Posterior vena cava (tissue), 2 donors: ENCODE measurements at regions not wholly inside any gene's neighbourhood (a gene's known extent, or its start where the extent isn't known, plus 50 kb on each side); places are given as distances from the start of the nearest gene placed in this dataset.

Source experiments
- DNase-seq: peaks from one replicate; pipeline ENCODE4 v3.0.0-alpha.2; 2020; ENCODE audit warnings: low spot score
- intact Hi-C, 2 donors: fragments of 100-400 bp; cut with DNase I; formaldehyde crosslinking; loops; one replicate each; pipeline versions ENCODE4 v1.14.1 to v1.14.2; 2022 to 2023
- donor health status: DM: yes; HTN: yes; CAD: no.
- donor health status: DM: yes; HTN: yes; CAD: no.

- no peak for DNase-seq
- intact Hi-C loops: loop anchor here (5.0 kb wide), 2 partner anchors 367 to 987 kb away; no protein-coding TSS in a partner anchor
Observed at GRCh38 chr5:39599721-39600431, 175.1 kb upstream of the DAB2 start.

GRCh38 chr5:39598661-39599248 lies 174.0 kb upstream of the DAB2 start:
- no peak for DNase-seq
- intact Hi-C loops: no loop called here

- intact Hi-C loops: loop anchor here in 1 of 2 donors (10.0 kb wide), 1 partner anchor 1097 kb away; no protein-coding TSS in a partner anchor
- DNase-seq: no peak
Observed at GRCh38 chr5:39588179-39588578, 163.4 kb upstream of the DAB2 start.

- intact Hi-C loops: loop anchor here in 1 of 2 donors (10.0 kb wide), 1 partner anchor 1097 kb away; no protein-coding TSS in a partner anchor
- no peak for DNase-seq
Observed at GRCh38 chr5:39587675-39588074, 162.9 kb upstream of the DAB2 start.

GRCh38 chr5:39586185-39586584 lies 161.4 kb upstream of the DAB2 start:
- intact Hi-C loops: loop anchor here in 1 of 2 donors (10.0 kb wide), 1 partner anchor 1099 kb away; no protein-coding TSS in a partner anchor
- no peak for DNase-seq

GRCh38 chr5:39584927-39585326 lies 160.1 kb upstream of the DAB2 start:
- intact Hi-C loops: loop anchor here in 1 of 2 donors (10.0 kb wide), 1 partner anchor 1100 kb away; no protein-coding TSS in a partner anchor
- DNase-seq: no peak

GRCh38 chr5:39580702-39581453 lies 156.1 kb upstream of the DAB2 start:
- intact Hi-C loops: loop anchor here in 1 of 2 donors (10.0 kb wide), 1 partner anchor 1104 kb away; no protein-coding TSS in a partner anchor
- DNase-seq: no peak

GRCh38 chr5:39579750-39580149 lies 155.0 kb upstream of the DAB2 start:
- intact Hi-C loops: loop anchor here in 1 of 2 donors (10.0 kb wide), 1 partner anchor 1105 kb away; no protein-coding TSS in a partner anchor
- no peak for DNase-seq

- intact Hi-C loops: no loop called here
- no peak for DNase-seq
Observed at GRCh38 chr5:39578887-39579497, 154.2 kb upstream of the DAB2 start.

- intact Hi-C loops: no loop called here
- DNase-seq: no peak
Observed at GRCh38 chr5:39577529-39577928, 152.7 kb upstream of the DAB2 start.

- no peak for DNase-seq
- intact Hi-C loops: no loop called here
Observed at GRCh38 chr5:39570403-39571027, 145.7 kb upstream of the DAB2 start.

GRCh38 chr5:39569857-39570256 lies 145.1 kb upstream of the DAB2 start:
- intact Hi-C loops: loop anchor here (5.0 to 10.0 kb wide), 2 partner anchors 193 to 355 kb away; partner anchors contain the start of gene FYB1 (in 1 of the 2)
- no peak for DNase-seq

GRCh38 chr5:39566891-39567290 lies 142.1 kb upstream of the DAB2 start:
- intact Hi-C loops: loop anchor here (5.0 to 10.0 kb wide), 2 partner anchors 190 to 352 kb away; partner anchors contain the start of gene FYB1 (in 1 of the 2)
- DNase-seq: no peak

- intact Hi-C loops: loop anchor here (5.0 to 10.0 kb wide), 2 partner anchors 189 to 351 kb away; partner anchors contain the start of gene FYB1 (in 1 of the 2)
- no peak for DNase-seq
Observed at GRCh38 chr5:39566029-39566428, 141.2 kb upstream of the DAB2 start.

GRCh38 chr5:39561421-39561820 lies 136.6 kb upstream of the DAB2 start:
- intact Hi-C loops: loop anchor here in 1 of 2 donors (10.0 kb wide), 1 partner anchor 347 kb away; the partner anchor contains the start of gene FYB1
- DNase-seq: no peak

GRCh38 chr5:39560726-39561125 lies 135.9 kb upstream of the DAB2 start:
- no peak for DNase-seq
- intact Hi-C loops: loop anchor here in 1 of 2 donors (10.0 kb wide), 1 partner anchor 346 kb away; the partner anchor contains the start of gene FYB1

- DNase-seq: no peak
- intact Hi-C loops: loop anchor here in 1 of 2 donors (10.0 kb wide), 1 partner anchor 345 kb away; the partner anchor contains the start of gene FYB1
Observed at GRCh38 chr5:39559923-39560322, 135.1 kb upstream of the DAB2 start.

- no peak for DNase-seq
- intact Hi-C loops: no loop called here
Observed at GRCh38 chr5:39558541-39558940, 133.8 kb upstream of the DAB2 start.
